BE2C (cell line): ENCODE measurements at regions not wholly inside any gene's neighbourhood (a gene's known extent, or its start where the extent isn't known, plus 50 kb on each side); places are given as distances from the start of the nearest gene placed in this dataset.

Source experiments
- DNase-seq: peaks from one replicate; pipeline ENCODE4 v3.0.0-alpha.2; 2020
- H3K27me3 ChIP-seq: fragments of 250-450 bp; sonication (Bioruptor Pico); 2 replicates; pipeline ENCODE4 v1.5.1; 2020; ENCODE audit warnings: mild to moderate bottlenecking
- H3K36me3 ChIP-seq: fragments of 250-450 bp; sonication (Bioruptor Pico); 2 replicates; pipeline ENCODE4 v1.5.1; 2020; ENCODE audit warnings: mild to moderate bottlenecking
- H3K4me1 ChIP-seq: fragments of 250-450 bp; sonication (Bioruptor Pico); 2 replicates; pipeline ENCODE4 v1.5.1; 2020
- H3K4me3 ChIP-seq: 2 replicates; pipeline ENCODE4 v1.5.1; 2011; ENCODE audit warnings: low read depth, low read length
- H3K9me3 ChIP-seq: fragments of 250-450 bp; sonication (Bioruptor Pico); 2 replicates; pipeline ENCODE4 v1.5.1; 2020
- CTCF ChIP-seq: IDR thresholded peaks from 2 replicates; pipeline ENCODE4 v1.5.1; 2012; ENCODE audit warnings: mild to moderate bottlenecking, low read depth, low read length

DNA sequence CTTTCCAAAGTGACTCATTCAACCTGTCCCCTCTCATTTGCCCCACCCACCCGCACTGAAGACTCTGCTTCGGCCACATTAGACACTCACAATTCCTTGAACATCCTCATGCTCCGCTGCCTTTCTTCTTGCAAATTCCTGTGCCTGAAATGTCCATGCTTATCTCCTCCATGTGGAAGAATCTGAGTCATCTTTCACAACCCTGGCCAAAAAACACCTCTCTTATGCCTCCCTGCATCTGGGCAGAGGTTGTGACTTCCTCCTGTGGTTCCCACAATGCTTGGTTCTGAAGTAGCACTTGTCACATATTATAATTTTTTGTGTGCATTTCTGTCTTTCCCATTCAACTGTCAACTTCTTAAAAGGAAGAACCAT, 238.6 kb downstream of the ENC1 start:
- no peak overlapping the region for H3K4me3 ChIP-seq
- H3K9me3 ChIP-seq: no peaks in the 10 kb centered on the region
- no peaks in the 10 kb centered on the region for H3K36me3 ChIP-seq
- DNase-seq: no peak
- H3K27me3 ChIP-seq: no peaks in the 10 kb centered on the region
- TF ChIP-seq CTCF: no peak
- peaks cover 3% of the 10 kb centered on the region; the same call in 1 of the 2 replicates for H3K4me1 ChIP-seq

GRCh38 chr5:74401281-74401945, 239.1 kb downstream of the ENC1 start:
- no peak for TF ChIP-seq CTCF
- H3K9me3 ChIP-seq: no peaks in the 10 kb centered on the region
- H3K36me3 ChIP-seq: no peaks in the 10 kb centered on the region
- H3K4me3 ChIP-seq: no peak overlapping the region
- no peak for DNase-seq
- no peaks in the 10 kb centered on the region for H3K27me3 ChIP-seq
- H3K4me1 ChIP-seq: peaks cover 3% of the 10 kb centered on the region; the same call in 1 of the 2 replicates

GRCh38 chr5:74400067-74400466, 240.5 kb downstream of the ENC1 start:
- no peaks in the 10 kb centered on the region for H3K27me3 ChIP-seq
- DNase-seq: no peak
- no peak for TF ChIP-seq CTCF
- peaks cover 3% of the 10 kb centered on the region; the same call in 1 of the 2 replicates for H3K4me1 ChIP-seq
- H3K36me3 ChIP-seq: no peaks in the 10 kb centered on the region
- H3K4me3 ChIP-seq: no peak overlapping the region
- no peaks in the 10 kb centered on the region for H3K9me3 ChIP-seq

GRCh38 chr5:74396913-74397622, 243.5 kb downstream of the ENC1 start:
- H3K4me3 ChIP-seq: no peak overlapping the region
- peaks cover 12% of the 10 kb centered on the region for H3K4me1 ChIP-seq
- DNase-seq: no peak
- no peaks in the 10 kb centered on the region for H3K27me3 ChIP-seq
- TF ChIP-seq CTCF: no peak
- H3K9me3 ChIP-seq: no peaks in the 10 kb centered on the region; the same call in 1 of the 2 replicates
- H3K36me3 ChIP-seq: no peaks in the 10 kb centered on the region

- no peaks in the 10 kb centered on the region; the same call in 1 of the 2 replicates for H3K9me3 ChIP-seq
- no peaks in the 10 kb centered on the region for H3K36me3 ChIP-seq
- H3K4me3 ChIP-seq: no peak overlapping the region
- H3K4me1 ChIP-seq: peaks cover 9% of the 10 kb centered on the region
- DNase-seq: peak; percentile 23
- TF ChIP-seq CTCF: peak; percentile 43
- H3K27me3 ChIP-seq: no peaks in the 10 kb centered on the region
Measured at GRCh38 chr5:74394916-74395880, 245.3 kb downstream of the ENC1 start.
